HepG2 (cell line): ENCODE measurements at regions not wholly inside any gene's neighbourhood (a gene's known extent, or its start where the extent isn't known, plus 50 kb on each side); places are given as distances from the start of the nearest gene placed in this dataset.

Experiments
- ATAC-seq: fragments of 200-7000 bp; cut with Tn5 transposase; 3 replicates; pipeline ENCODE4 v1.9.1; 2020; ENCODE audit warnings: mild to moderate bottlenecking, moderate library complexity
- BruUV-seq: library from RNA; stranded (reverse); fragments of 400-500 nt; replicated peaks from 2 replicates; lab custom pipeline; 2021; lab: Mats Ljungman, UMichigan
- CTCF ChIA-PET: fragments of 300-600 bp; formaldehyde crosslinking; extraction: SDS; loops from one replicate; lab custom pipeline; 2021; ENCODE audit warnings: low total read pairs, inconsistent platforms, low intra/inter-chr PET ratio; lab: Yijun Ruan, JAX
- POLR2A ChIA-PET: fragments of 350-600 bp; sonication (Branson Sonifier 250); formaldehyde crosslinking; loops from one replicate; lab custom pipeline; 2020; ENCODE audit warnings: antibody characterized with exemption, inconsistent platforms; lab: Yijun Ruan, JAX
- DNase-seq: peaks from one replicate; pipeline ENCODE4 v3.0.0-alpha.2; 2015; ENCODE audit warnings: low spot score
- FAIRE-seq: peaks from 3 replicates; lab custom pipeline; 2011; peaks lifted over from hg19 to GRCh38; lab: Jason Lieb, UNC
- H2AFZ ChIP-seq: one replicate; pipeline ENCODE4 v1.6.1; 2011; ENCODE audit warnings: low read length, inconsistent platforms
- H3K27ac ChIP-seq: fragments of 300-600 bp; 3 replicates; pipeline ENCODE4 v1.8.0; 2011; ENCODE audit warnings: mixed run types, mild to moderate bottlenecking, mixed read lengths, low read length, inconsistent platforms; ENCODE audit not compliant: insufficient read depth; ENCODE audit errors: extremely low read length
- H3K27me3 ChIP-seq, 2 experiments: fragments of 200-600 bp in 1 of 2; 2 replicates in 1 of 2; 3 replicates in 1 of 2; pipeline versions ENCODE4 v1.6.0 to v1.8.0; 2011; ENCODE audit warnings: low read length in 2 of 2, mild to moderate bottlenecking in 2 of 2, moderate library complexity in 2 of 2, inconsistent platforms in 1 of 2; ENCODE audit not compliant: insufficient read depth in 2 of 2, control insufficient read depth in 1 of 2
- H3K36me3 ChIP-seq, 2 experiments: fragments of 200-600 bp in 1 of 2; replicated peaks in 1 of 2; 2 replicates in 1 of 2; 3 replicates in 1 of 2; pipeline versions ENCODE4 v1.5.1 to v1.8.0; 2011; ENCODE audit warnings: low read length in 2 of 2, inconsistent platforms in 1 of 2; ENCODE audit not compliant: insufficient read depth in 2 of 2, control insufficient read depth in 1 of 2
- H3K4me1 ChIP-seq: 2 replicates; pipeline ENCODE4 v1.5.1; 2012; ENCODE audit warnings: low read length, inconsistent platforms; ENCODE audit not compliant: insufficient read depth
- H3K4me2 ChIP-seq: 2 replicates; pipeline ENCODE4 v1.6.0; 2011; ENCODE audit warnings: low read depth, low read length, inconsistent platforms
- H3K4me3 ChIP-seq, 3 experiments: fragments of 200-600 bp in 1 of 3; sonication (generic), shearing (Covaris generic) in 1 of 3; replicated peaks in 1 of 3; 2 replicates each; pipeline ENCODE4 v1.5.1; 2011 to 2016; ENCODE audit warnings: low read length in 3 of 3, inconsistent platforms in 2 of 3, low read depth in 2 of 3, mild to moderate bottlenecking in 2 of 3, control low read depth in 1 of 3, mixed read lengths in 1 of 3; ENCODE audit not compliant: insufficient read depth in 1 of 3
- H3K79me2 ChIP-seq: one replicate; pipeline ENCODE4 v1.6.1; 2011; ENCODE audit warnings: low read length, inconsistent platforms; ENCODE audit not compliant: insufficient read depth
- H3K9ac ChIP-seq: 2 replicates; pipeline ENCODE4 v1.6.0; 2011; ENCODE audit warnings: mild to moderate bottlenecking, low read depth, low read length, inconsistent platforms; ENCODE audit not compliant: insufficient read depth
- H3K9me3 ChIP-seq: 2 replicates; pipeline ENCODE4 v1.5.1; 2012; ENCODE audit warnings: mild to moderate bottlenecking, low read length
- H4K20me1 ChIP-seq: 2 replicates; pipeline ENCODE4 v1.6.0; 2011; ENCODE audit warnings: inconsistent platforms, mild to moderate bottlenecking, low read length, moderate library complexity; ENCODE audit not compliant: insufficient read depth
- ARID2 ChIP-seq: sonication (generic); formaldehyde crosslinking; IDR thresholded peaks from 2 replicates; pipeline ENCODE4 v1.8.1; 2022; ENCODE audit warnings: mild to moderate bottlenecking, missing genetic modification reagents, borderline replicate concordance
- CAMTA2 ChIP-seq: sonication (generic); formaldehyde crosslinking; IDR thresholded peaks from 2 replicates; pipeline ENCODE4 v1.4.0; 2020; ENCODE audit warnings: mild to moderate bottlenecking, missing genetic modification reagents, borderline replicate concordance
- IRX3 ChIP-seq: sonication (generic); formaldehyde crosslinking; IDR thresholded peaks from 2 replicates; pipeline ENCODE4 v1.8.1; 2023; ENCODE audit warnings: mild to moderate bottlenecking, low read depth, missing genetic modification reagents, borderline replicate concordance
- MTF2 ChIP-seq: sonication (generic); formaldehyde crosslinking; IDR thresholded peaks from 2 replicates; pipeline ENCODE4 v1.5.0; 2020; ENCODE audit warnings: missing genetic modification reagents, borderline replicate concordance
- MYPOP ChIP-seq: sonication (generic); formaldehyde crosslinking; IDR thresholded peaks from 2 replicates; pipeline ENCODE4 v1.8.1; 2023; ENCODE audit warnings: mild to moderate bottlenecking, moderate library complexity, missing genetic modification reagents
- PAXIP1 ChIP-seq: sonication (generic); formaldehyde crosslinking; conservative IDR thresholded peaks from 2 replicates; pipeline ENCODE4 v1.4.0; 2020; ENCODE audit warnings: mild to moderate bottlenecking, missing genetic modification reagents, moderate library complexity
- SNAPC4 ChIP-seq: sonication (generic); formaldehyde crosslinking; IDR thresholded peaks from 2 replicates; pipeline ENCODE4 v1.4.0; 2020; ENCODE audit warnings: mild to moderate bottlenecking, missing genetic modification reagents
- ZNF766 ChIP-seq: sonication (generic); formaldehyde crosslinking; IDR thresholded peaks from 2 replicates; pipeline ENCODE4 v1.5.0; 2020; ENCODE audit warnings: missing genetic modification reagents, borderline replicate concordance
- WGBS: methylation state at CpG from one replicate; pipeline ENCODE4 v1.1.6; 2017; ENCODE audit warnings: low lambda C conversion rate; 5-methylcytosine and 5-hydroxymethylcytosine counted together
- in situ Hi-C: cut with HindIII; loops from 2 replicates; pipeline ENCODE4 v1.10.0; 2017; ENCODE audit warnings: low pct_unique_long_range_greater_than_20kb; ENCODE audit not compliant: extremely low pct_ligation_motif_present
- intact Hi-C: fragments of 100-400 bp; cut with micrococcal nuclease; formaldehyde crosslinking; loops from one replicate; pipeline ENCODE4 v1.10.0; 2022; ENCODE audit not compliant: unreplicated experiment

- Histone ChIP-seq H3K27me3 (no peaks in the 10 kb centered on the region), H3K9me3 (peaks cover 15% of the 10 kb centered on the region; the same call in 1 of the 2 replicates), H3K4me1 (no peaks in the 10 kb centered on the region), H3K4me2 (no peak overlapping the region), H3K36me3 (no peaks in the 10 kb centered on the region), H3K27ac (no peak overlapping the region), H3K4me3 (no peak overlapping the region), H2AFZ (no peak overlapping the region), H3K79me2 (no peaks in the 10 kb centered on the region), H4K20me1 (no peaks in the 10 kb centered on the region), H3K9ac (no peak overlapping the region)
- TF ChIP-seq PAXIP1 (CRISPR knock-in tag) (no peak), ARID2 (CRISPR knock-in tag) (no peak), CAMTA2 (CRISPR knock-in tag) (no peak)
- in situ Hi-C loops = no loop called here
- ChIA-PET POLR2A (no interaction called here), CTCF (no interaction called here)
- BruUV-seq = no TSS peak
- no peak for FAIRE-seq
- intact Hi-C loops = no loop called here
- DNase-seq = no peak
- 8% methylated on average over 1 of the region's 1 CpG for WGBS
- no peak for ATAC-seq
Observed at GRCh38 chr1:78415165-78415564, 75.6 kb upstream of the PTGFR start.

- WGBS = 2% methylated on average over 3 of the region's 3 CpGs
- H3K27ac ChIP-seq = no peak overlapping the region
- FAIRE-seq (no peak), ATAC-seq (no peak), DNase-seq (no peak)
- no peak overlapping the region for H3K9ac ChIP-seq
- no peak overlapping the region for H3K4me3 ChIP-seq
- H3K4me2 ChIP-seq = no peak overlapping the region
- ChIA-PET CTCF (no interaction called here), POLR2A (no interaction called here)
- no peaks in the 10 kb centered on the region for H4K20me1 ChIP-seq
- H3K4me1 ChIP-seq = no peaks in the 10 kb centered on the region
- intact Hi-C loops = no loop called here
- H3K79me2 ChIP-seq = no peaks in the 10 kb centered on the region
- in situ Hi-C loops = no loop called here
- no TSS peak for BruUV-seq
- H2AFZ ChIP-seq = no peak overlapping the region
- no peaks in the 10 kb centered on the region for H3K36me3 ChIP-seq
- H3K27me3 ChIP-seq = no peaks in the 10 kb centered on the region
- H3K9me3 ChIP-seq = no peaks in the 10 kb centered on the region
- TF ChIP-seq IRX3 (CRISPR knock-in tag) (no peak), MTF2 (no peak), MYPOP (CRISPR knock-in tag) (no peak), ZNF766 (CRISPR knock-in tag) (no peak), SNAPC4 (CRISPR knock-in tag) (no peak)
Observed at GRCh38 chr1:78419309-78419708, 71.5 kb upstream of the PTGFR start.
